NCI-H345 treated with DMSO at 0.1 percent for 48 hours (cell line): ENCODE measurements at regions not wholly inside any gene's neighbourhood (a gene's known extent, or its start where the extent isn't known, plus 50 kb on each side); places are given as distances from the start of the nearest gene placed in this dataset.

Experiments
- DNase-seq: peaks from one replicate; lab custom pipeline; 2025; ENCODE audit not compliant: unreplicated experiment; lab: John Stamatoyannopoulos, UW

- no peak for DNase-seq
Observed at GRCh38 chr10:22770270-22770669, 55.9 kb upstream of the PIP4K2A start.

- no peak for DNase-seq
Observed at GRCh38 chr10:22767859-22768258, 53.5 kb upstream of the PIP4K2A start.

GRCh38 chr10:22766693-22767092, 52.3 kb upstream of the PIP4K2A start:
- no peak for DNase-seq

GRCh38 chr10:22765660-22766547, 51.5 kb upstream of the PIP4K2A start:
- DNase-seq, result no peak

GRCh38 chr10:22764639-22765038, 50.3 kb upstream of the PIP4K2A start:
- DNase-seq, result no peak
